A549 (cell line): ENCODE measurements at regions not wholly inside any gene's neighbourhood (a gene's known extent, or its start where the extent isn't known, plus 50 kb on each side); places are given as distances from the start of the nearest gene placed in this dataset.

Source experiments
- ATAC-seq, 2 experiments: fragments of 200-7000 bp in 1 of 2; fragments of >200 bp in 1 of 2; cut with Nextera tagmentation in 1 of 2; cut with Tn5 transposase in 1 of 2; 3 replicates each; pipeline versions ENCODE4 v1.8.0 to v1.9.1; 2018 to 2020; ENCODE audit warnings: mild to moderate bottlenecking in 1 of 2, moderate library complexity in 1 of 2
- CTCF ChIA-PET: fragments of 300-600 bp; sonication (Branson Sonifier 250); formaldehyde crosslinking; extraction: SDS; loops from one replicate; lab custom pipeline; 2021; ENCODE audit warnings: antibody characterized with exemption, inconsistent platforms; lab: Yijun Ruan, JAX
- POLR2A ChIA-PET: fragments of 350-600 bp; formaldehyde crosslinking; extraction: SDS; loops from one replicate; lab custom pipeline; 2021; ENCODE audit warnings: antibody characterized with exemption, inconsistent platforms; lab: Yijun Ruan, JAX
- DNase-seq, 2 experiments: peaks; one replicate each; pipeline versions ENCODE4 v3.0.0 to v3.0.0-alpha.2; 2011 to 2016; ENCODE audit warnings: low read depth in 1 of 2, low spot score in 1 of 2
- FAIRE-seq: peaks from 2 replicates; lab custom pipeline; 2011; peaks lifted over from hg19 to GRCh38; lab: Jason Lieb, UNC
- H3K27ac ChIP-seq, 2 experiments: fragments of >200 bp; sonication (Bioruptor Twin); formaldehyde crosslinking; 3 replicates each; pipeline ENCODE4 v1.5.1; 2016 to 2017
- H3K4me1 ChIP-seq: fragments of >200 bp; sonication (Bioruptor Twin); formaldehyde crosslinking; 3 replicates; pipeline ENCODE4 v1.6.1; 2016
- H3K4me2 ChIP-seq: fragments of >200 bp; sonication (Bioruptor Twin); formaldehyde crosslinking; 3 replicates; pipeline ENCODE4 v1.6.1; 2016
- H3K4me3 ChIP-seq: fragments of >200 bp; sonication (Bioruptor Twin); formaldehyde crosslinking; 3 replicates; pipeline ENCODE4 v1.5.1; 2016
- H3K9me3 ChIP-seq: fragments of >200 bp; sonication (Bioruptor Twin); formaldehyde crosslinking; 3 replicates; pipeline ENCODE4 v1.6.1; 2016
- BHLHE40 ChIP-seq: IDR thresholded peaks from 2 replicates; pipeline ENCODE4 v1.6.1; 2012; ENCODE audit warnings: low read depth, low read length, inconsistent platforms
- CEBPB ChIP-seq, 2 experiments: fragments of >200 bp in 1 of 2; sonication (Bioruptor Twin) in 1 of 2; formaldehyde crosslinking in 1 of 2; IDR thresholded peaks; 2 replicates each; pipeline ENCODE4 v1.6.1; 2012 to 2016
- CHD2 ChIP-seq: fragments of 150-350 bp; IDR thresholded peaks from 2 replicates; pipeline ENCODE4 v1.6.1; 2014; ENCODE audit warnings: low read length; ENCODE audit not compliant: partially characterized antibody
- EHF ChIP-seq: fragments of 250-450 bp; sonication (Bioruptor Pico); IDR thresholded peaks from 2 replicates; pipeline ENCODE4 v1.5.0; 2020; ENCODE audit warnings: mild to moderate bottlenecking
- EHMT2 ChIP-seq: fragments of 200-600 bp; sonication (generic); IDR thresholded peaks from 2 replicates; pipeline ENCODE4 v1.6.1; 2016; ENCODE audit warnings: antibody characterized with exemption, low read depth, mild to moderate bottlenecking, moderate library complexity
- FOSL2 ChIP-seq, 2 experiments: fragments of 450-650 bp in 1 of 2; fragments of >200 bp in 1 of 2; sonication (Bioruptor Twin) in 1 of 2; formaldehyde crosslinking; IDR thresholded peaks; 2 replicates each; pipeline versions ENCODE4 v1.5.0 to v1.6.1; 2016 to 2020; ENCODE audit warnings: mild to moderate bottlenecking in 1 of 2, moderate library complexity in 1 of 2
- FOXS1 ChIP-seq: fragments of 250-450 bp; sonication (Bioruptor Pico); IDR thresholded peaks from 2 replicates; pipeline ENCODE4 v1.5.0; 2020; ENCODE audit warnings: mild to moderate bottlenecking, moderate library complexity
- HDAC2 ChIP-seq: fragments of 200-600 bp; sonication (generic); IDR thresholded peaks from 2 replicates; pipeline ENCODE4 v1.6.1; 2016
- HOXA7 ChIP-seq: fragments of 250-450 bp; sonication (Bioruptor Pico); IDR thresholded peaks from 2 replicates; pipeline ENCODE4 v1.5.0; 2020; ENCODE audit warnings: mild to moderate bottlenecking, moderate library complexity
- HOXB13 ChIP-seq: fragments of 250-450 bp; sonication (Bioruptor Pico); IDR thresholded peaks from 2 replicates; pipeline ENCODE4 v1.5.0; 2020; ENCODE audit warnings: low read depth, mild to moderate bottlenecking, moderate library complexity
- HOXB5 ChIP-seq: fragments of 250-450 bp; sonication (Bioruptor Pico); IDR thresholded peaks from 2 replicates; pipeline ENCODE4 v1.5.0; 2020; ENCODE audit warnings: mild to moderate bottlenecking, moderate library complexity
- JUNB ChIP-seq: fragments of >200 bp; sonication (Bioruptor Twin); formaldehyde crosslinking; IDR thresholded peaks from 2 replicates; pipeline ENCODE4 v1.6.1; 2016
- KDM5A ChIP-seq: fragments of 200-600 bp; sonication (generic); IDR thresholded peaks from 2 replicates; pipeline ENCODE4 v1.6.1; 2016; ENCODE audit warnings: antibody characterized with exemption, mild to moderate bottlenecking
- MAZ ChIP-seq: fragments of 150-350 bp; IDR thresholded peaks from 2 replicates; pipeline ENCODE4 v1.6.1; 2014; ENCODE audit warnings: antibody characterized with exemption, low read depth, low read length, borderline replicate concordance
- NR3C1 ChIP-seq: fragments of >200 bp; sonication (Bioruptor Twin); formaldehyde crosslinking; IDR thresholded peaks from 3 replicates; pipeline ENCODE4 v1.6.1; 2017
- PBX3 ChIP-seq: IDR thresholded peaks from 2 replicates; pipeline ENCODE4 v1.6.1; 2012
- POLR2A ChIP-seq: IDR thresholded peaks from 2 replicates; pipeline ENCODE4 v1.6.1; 2012; ENCODE audit warnings: mild to moderate bottlenecking, low read length
- RARB ChIP-seq: fragments of 250-450 bp; sonication (Bioruptor Pico); IDR thresholded peaks from 2 replicates; pipeline ENCODE4 v1.8.0; 2021; ENCODE audit warnings: mild to moderate bottlenecking, moderate library complexity
- RCOR1 ChIP-seq: fragments of 150-350 bp; IDR thresholded peaks from 2 replicates; pipeline ENCODE4 v1.6.1; 2014; ENCODE audit warnings: antibody characterized with exemption, low read length, low read depth
- TFCP2L1 ChIP-seq: fragments of 250-450 bp; sonication (Bioruptor Pico); IDR thresholded peaks from 2 replicates; pipeline ENCODE4 v1.5.0; 2021; ENCODE audit warnings: mild to moderate bottlenecking
- TP53 ChIP-seq: fragments of 250-450 bp; sonication (Bioruptor Pico); IDR thresholded peaks from 2 replicates; pipeline ENCODE4 v1.5.0; 2021; ENCODE audit warnings: mild to moderate bottlenecking, moderate library complexity
- ZNF302 ChIP-seq: fragments of 250-450 bp; sonication (Bioruptor Pico); IDR thresholded peaks from 2 replicates; pipeline ENCODE4 v1.9.0; 2021; ENCODE audit warnings: inconsistent platforms, mild to moderate bottlenecking, moderate library complexity
- WGBS: methylation state at CpG from one replicate; pipeline ENCODE4 v1.1.6; 2017; ENCODE audit errors: missing lambda C conversion rate; 5-methylcytosine and 5-hydroxymethylcytosine counted together
- TF ChIP-seq, protein P1 (sequence below): fragments of 250-450 bp; sonication (Bioruptor Pico); IDR thresholded peaks from 2 replicates; pipeline ENCODE4 v1.5.0; 2020; ENCODE audit warnings: low read depth, mild to moderate bottlenecking, moderate library complexity
- TF ChIP-seq, protein P2 (sequence below): fragments of 450-650 bp; IDR thresholded peaks from 2 replicates; pipeline ENCODE4 v1.6.1; 2014; ENCODE audit warnings: antibody characterized with exemption

DNA sequence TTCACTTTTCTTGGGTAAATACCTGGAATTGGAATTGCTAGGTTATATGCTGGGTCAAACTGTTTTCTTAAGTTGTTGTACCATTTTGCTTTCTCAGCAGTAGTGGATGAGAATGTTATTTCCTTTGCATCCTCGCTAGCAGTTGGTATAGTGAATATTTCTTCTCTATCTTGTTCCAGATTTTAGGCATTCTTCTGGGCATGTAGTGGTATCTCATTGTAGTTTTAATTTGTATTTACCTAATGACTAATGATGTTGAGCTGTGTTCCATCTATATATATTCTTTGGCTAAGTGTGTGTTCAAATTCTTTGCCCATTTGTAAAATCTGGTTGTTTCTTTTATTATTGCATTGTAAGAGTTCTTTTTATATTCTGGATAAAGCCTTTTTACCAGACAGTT is 333.3 kb downstream of the MAT2B start:
- H3K4me2 ChIP-seq, result no peak overlapping the region
- no peaks in the 10 kb centered on the region for H3K9me3 ChIP-seq
- ATAC-seq, result no peak
- FAIRE-seq, result no peak
- no peak for DNase-seq
- H3K4me1 ChIP-seq, result no peaks in the 10 kb centered on the region
- no peak overlapping the region for H3K4me3 ChIP-seq
- ChIA-PET CTCF (no interaction called here), POLR2A (no interaction called here)
- 0% methylated on average over 1 of the region's 1 CpG for WGBS
- TF ChIP-seq TP53 (CRISPR knock-in tag), result no peak
- no peak for TF ChIP-seq TFCP2L1
- TF ChIP-seq RARB (CRISPR knock-in tag), result no peak
- no peak for TF ChIP-seq JUNB
- TF ChIP-seq POLR2A, result no peak
- TF ChIP-seq FOSL2 (IDR thresholded peaks at IDR 0.05), result no peak
- no peak for TF ChIP-seq FOSL2 (CRISPR knock-in tag; IDR thresholded peaks at IDR 0.05)
- TF ChIP-seq, protein P1, sequence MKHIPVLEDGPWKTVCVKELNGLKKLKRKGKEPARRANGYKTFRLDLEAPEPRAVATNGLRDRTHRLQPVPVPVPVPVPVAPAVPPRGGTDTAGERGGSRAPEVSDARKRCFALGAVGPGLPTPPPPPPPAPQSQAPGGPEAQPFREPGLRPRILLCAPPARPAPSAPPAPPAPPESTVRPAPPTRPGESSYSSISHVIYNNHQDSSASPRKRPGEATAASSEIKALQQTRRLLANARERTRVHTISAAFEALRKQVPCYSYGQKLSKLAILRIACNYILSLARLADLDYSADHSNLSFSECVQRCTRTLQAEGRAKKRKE (CRISPR knock-in tag), result no peak
- TF ChIP-seq KDM5A, result no peak
- no peak for TF ChIP-seq HOXB5 (CRISPR knock-in tag)
- no peak for TF ChIP-seq RCOR1
- no peak for TF ChIP-seq EHF
- no peak for TF ChIP-seq NR3C1
- TF ChIP-seq, protein P2, sequence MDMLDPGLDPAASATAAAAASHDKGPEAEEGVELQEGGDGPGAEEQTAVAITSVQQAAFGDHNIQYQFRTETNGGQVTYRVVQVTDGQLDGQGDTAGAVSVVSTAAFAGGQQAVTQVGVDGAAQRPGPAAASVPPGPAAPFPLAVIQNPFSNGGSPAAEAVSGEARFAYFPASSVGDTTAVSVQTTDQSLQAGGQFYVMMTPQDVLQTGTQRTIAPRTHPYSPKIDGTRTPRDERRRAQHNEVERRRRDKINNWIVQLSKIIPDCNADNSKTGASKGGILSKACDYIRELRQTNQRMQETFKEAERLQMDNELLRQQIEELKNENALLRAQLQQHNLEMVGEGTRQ, result no peak
- no peak for TF ChIP-seq PBX3
- TF ChIP-seq BHLHE40, result no peak
- no peak for TF ChIP-seq CEBPB (IDR thresholded peaks at IDR 0.05)
- no peak for TF ChIP-seq ZNF302 (CRISPR knock-in tag)
- TF ChIP-seq EHMT2, result no peak
- no peak for TF ChIP-seq FOXS1 (CRISPR knock-in tag)
- TF ChIP-seq, all 56 proteins: peak for 0
- no peak overlapping the region for H3K27ac ChIP-seq

DNA sequence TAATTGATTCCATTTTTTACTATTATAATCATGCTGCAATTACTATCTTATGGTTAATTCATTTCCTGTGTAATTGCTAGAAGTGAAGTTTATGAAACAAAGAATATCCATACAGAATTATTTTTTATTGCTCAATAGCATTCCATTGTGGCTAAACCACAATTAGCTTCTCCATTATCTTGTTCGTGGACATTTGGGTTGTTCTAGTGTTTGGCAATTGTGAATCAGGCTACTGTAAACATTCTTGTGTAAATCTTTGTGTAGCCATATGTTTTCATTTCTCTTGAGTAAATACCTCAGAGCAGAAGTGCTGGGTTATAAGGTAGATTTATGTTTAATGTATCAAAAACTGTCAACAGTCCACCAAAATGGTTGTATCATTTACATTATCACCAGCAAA is 341.1 kb downstream of the MAT2B start:
- no peak overlapping the region for H3K27ac ChIP-seq
- TF ChIP-seq FOXS1 (CRISPR knock-in tag) (no peak), PBX3 (no peak), TP53 (CRISPR knock-in tag) (no peak), MAZ (no peak), CHD2 (no peak), TFCP2L1 (no peak), HOXA7 (CRISPR knock-in tag) (no peak), EHMT2 (no peak), HDAC2 (no peak), HOXB13 (no peak), NR3C1 (no peak), POLR2A (no peak)
- no peak overlapping the region for H3K4me2 ChIP-seq
- DNase-seq (no peak), ATAC-seq (no peak), FAIRE-seq (no peak)
- no peaks in the 10 kb centered on the region for H3K9me3 ChIP-seq
- no peaks in the 10 kb centered on the region for H3K4me1 ChIP-seq
- CTCF ChIA-PET, result no interaction called here
- POLR2A ChIA-PET, result no interaction called here
- WGBS, result 0% methylated on average over 1 of the region's 1 CpG
- H3K4me3 ChIP-seq, result no peak overlapping the region
